ENCODE measurements at regions not wholly inside any gene's neighbourhood (a gene's known extent, or its start where the extent isn't known, plus 50 kb on each side); places are given as distances from the start of the nearest gene placed in this dataset.
"Not testable (repeated sequence)": the region's sequence is repeated elsewhere in the genome, so short reads cannot be mapped to it uniquely, and the experiment has no call there.

DNA sequence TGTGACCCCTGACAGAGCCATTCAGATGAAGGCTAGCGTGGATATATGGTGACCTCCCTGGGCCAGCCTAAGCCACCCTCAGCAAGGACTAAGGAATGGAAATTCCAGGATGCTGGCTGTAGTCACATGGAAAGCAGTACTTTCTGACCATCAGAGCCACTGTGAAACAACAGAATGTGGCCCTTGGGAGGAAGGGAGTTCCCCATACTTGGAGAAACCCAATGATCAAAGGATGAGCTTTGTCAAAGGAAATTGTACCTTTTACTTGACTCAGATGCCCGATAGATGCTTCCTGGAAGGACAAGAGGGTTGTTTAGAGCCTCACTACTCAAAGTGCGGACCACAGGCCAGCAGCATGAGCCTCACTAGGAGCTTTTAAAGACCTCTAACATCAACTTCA is 484.5 kb upstream of the PROK2 start:
- DNase-seq = no peak

DNA sequence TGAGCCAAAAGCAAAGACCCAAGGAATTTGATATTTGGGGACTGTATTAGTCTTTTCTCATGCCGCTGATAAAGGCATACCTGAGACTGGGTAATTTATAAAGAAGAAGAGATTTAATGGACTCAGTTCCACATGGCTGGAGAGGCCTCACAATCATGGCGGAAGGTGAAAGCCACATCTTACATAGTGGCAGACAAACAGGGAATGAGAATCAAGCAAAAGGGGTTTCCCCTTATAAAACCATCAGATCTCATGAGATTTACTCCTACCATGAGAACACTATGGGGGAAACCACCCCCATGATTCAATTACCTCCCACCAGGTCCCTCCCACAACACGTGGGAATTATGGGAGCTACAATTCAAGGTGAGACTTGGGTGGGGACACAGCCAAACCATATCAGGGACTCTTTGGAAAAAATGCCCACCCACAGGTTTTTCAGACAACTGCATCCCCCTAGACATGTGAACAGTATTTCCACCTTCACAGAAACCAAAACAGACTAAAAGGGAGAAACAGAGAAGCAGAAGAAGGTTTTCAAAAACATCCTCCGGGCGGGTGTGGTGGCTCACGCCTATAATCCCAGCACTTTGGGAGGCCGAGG is 482.1 kb upstream of the PROK2 start:
- DNase-seq = not testable (repeated sequence)

- no peak for DNase-seq
These were observed 481.0 kb upstream of the PROK2 start for GRCh38 chr3:72266016-72266370.

DNA sequence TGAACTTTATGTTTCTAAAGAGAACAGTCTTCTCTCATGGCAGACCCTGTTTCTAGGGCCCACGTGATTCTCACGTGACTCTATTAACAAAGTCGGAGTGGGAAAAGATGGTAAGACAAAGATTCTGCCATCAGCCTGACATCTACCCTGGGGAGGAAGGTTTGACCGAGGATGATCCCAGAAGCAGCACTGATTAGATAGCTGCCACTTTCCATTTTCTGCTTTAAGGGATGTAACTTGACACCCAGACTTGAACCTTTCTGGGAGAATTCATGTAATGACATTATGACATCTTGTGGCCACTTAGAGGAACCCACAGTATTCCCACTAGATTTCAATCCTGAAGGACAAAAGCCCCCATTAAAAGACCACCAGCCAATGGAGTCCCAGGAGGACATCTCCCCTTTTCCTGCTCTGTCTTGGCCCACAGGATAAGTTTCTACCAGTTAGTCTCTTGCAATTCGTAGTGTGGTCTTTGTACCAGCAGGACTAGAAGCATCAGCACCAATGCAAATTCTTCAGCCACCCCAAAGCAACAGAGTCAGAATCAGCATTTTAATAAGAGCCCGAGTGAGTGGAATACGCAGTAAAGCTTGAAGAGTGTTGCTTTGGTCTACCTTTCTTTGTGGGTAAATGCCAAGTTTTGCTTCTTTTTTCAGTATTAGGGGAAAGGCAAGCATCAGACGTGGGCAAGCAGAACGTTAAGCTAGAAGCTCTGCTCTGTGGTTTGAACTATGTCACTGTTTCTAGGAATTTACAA is 480.5 kb upstream of the PROK2 start:
- DNase-seq = no peak

GRCh38 chr3:72263223-72263990 is 478.5 kb upstream of the PROK2 start:
- DNase-seq = no peak

DNA sequence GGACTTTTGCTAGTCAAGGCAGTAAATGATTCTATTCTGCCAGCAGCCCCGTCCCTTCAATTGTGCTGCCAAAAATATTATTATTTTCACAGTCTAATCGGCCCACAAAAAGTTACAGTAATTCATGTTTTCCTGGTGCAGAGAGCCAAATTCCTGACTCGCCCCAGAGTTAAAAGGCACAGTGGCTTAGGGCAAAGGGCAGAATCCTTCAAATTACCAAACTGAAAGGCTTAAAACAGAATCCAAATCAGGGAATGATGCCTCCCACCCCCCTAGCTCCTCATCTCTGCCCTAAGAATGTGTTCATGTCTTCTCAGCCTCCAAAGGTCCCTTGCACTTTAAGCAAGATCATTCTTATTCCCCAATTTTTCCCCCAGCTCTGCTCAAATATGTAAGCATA is 477.8 kb upstream of the PROK2 start:
- DNase-seq = no peak

DNA sequence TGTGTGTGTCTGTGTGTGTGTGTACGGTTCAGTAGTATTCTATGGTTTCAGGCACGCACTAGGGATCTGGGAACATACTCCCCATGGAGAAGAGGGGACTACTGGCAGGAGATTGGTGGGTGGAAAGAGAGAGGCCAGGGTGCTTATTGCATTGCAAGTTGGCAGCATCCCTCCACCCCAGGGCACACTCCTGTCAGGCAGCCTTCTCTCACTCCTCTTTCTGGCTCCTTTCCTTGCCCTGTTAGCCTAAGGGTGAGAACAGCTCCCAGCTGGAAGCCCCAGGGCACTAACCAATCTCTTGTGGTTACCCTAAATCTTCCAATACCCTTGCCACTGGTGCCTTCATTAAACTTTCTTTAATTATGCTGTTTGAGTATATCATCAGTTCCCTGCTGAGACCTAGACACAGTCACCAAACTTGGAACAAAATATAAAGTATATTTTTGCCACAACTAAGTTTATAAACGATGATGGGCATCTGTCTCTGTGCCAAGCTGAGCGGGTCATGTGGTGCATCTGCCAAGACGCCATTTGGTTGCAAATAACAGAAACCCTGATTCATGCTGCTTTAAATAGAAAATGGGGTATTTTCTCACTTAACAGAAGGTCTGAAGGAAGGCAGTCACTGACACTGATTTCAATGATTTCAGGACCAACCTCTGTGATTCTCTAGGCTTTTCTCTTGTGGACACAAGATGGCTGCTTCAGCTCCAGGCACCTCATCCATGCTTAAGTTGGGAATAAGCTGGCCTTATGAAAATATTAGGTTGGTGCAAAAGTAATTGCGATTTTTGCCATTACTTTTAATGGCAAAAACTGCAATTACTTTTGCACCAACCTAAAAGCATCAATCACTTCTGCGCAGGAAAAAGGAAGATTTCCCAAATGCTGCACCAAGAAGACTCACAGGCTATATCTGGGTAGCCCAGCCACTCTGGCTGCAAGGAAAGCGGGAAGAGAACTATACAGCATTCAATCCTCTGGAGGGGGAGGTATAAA is 476.9 kb upstream of the PROK2 start:
- DNase-seq = no peak

DNA sequence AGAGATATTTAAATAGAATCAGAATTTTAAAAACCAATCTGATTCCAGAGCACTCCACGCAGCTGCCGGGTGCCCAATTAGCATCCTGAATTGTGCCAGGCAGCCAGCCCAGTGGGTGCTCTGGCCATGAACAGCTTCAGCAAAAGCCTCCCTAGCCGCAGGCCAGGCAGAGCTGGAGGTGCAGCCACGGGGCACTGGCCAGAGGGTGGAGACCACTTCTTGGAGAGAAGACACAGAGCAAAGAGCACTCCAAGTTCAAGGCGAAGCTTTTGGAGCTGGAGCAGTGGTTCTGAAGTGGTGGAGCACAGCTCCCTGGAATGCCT is 475.6 kb upstream of the PROK2 start:
- no peak for DNase-seq

DNA sequence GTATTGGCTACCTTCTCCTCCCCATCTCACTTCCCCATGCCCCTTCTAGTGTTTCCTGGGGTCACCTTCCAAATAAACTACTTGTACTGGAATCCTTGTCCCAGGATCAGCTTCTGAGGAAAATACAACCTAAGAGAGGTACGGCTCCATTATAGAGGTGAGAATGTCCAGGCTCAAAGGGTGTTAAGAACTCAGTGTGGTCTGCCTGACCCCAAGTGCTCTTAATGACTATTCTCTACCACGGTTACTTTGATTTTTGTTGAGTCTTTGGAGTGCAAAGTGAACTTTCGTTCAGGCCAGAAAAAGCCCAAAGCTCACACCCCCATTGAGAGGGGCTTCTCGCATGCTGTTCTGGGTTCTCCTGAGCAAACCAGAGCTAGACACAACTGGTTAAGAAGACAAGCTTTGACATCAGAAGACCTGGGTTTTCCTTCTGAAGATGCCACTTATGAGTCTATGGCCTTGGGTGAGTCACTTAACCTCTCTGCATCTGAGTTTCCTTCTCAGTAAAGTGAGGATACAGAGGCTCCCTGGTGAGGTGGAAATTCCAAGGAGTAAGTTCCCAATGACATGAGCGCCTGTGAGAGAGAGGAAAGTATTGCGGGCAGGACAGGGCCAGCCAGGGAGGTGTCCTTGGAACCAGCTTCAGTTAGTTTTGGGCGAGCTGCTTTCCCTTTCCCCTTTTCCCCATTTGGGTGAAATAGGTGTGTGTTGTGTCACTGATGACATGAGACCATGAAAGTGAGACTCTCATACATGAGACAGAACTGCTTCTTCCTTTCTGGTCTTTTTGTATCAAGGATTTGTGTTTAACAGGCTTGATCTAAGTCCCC is 475.0 kb upstream of the PROK2 start:
- no peak for DNase-seq

- no peak for DNase-seq
These were observed 473.6 kb upstream of the PROK2 start for GRCh38 chr3:72258361-72259141.

GRCh38 chr3:72257738-72258137 is 472.8 kb upstream of the PROK2 start:
- no peak for DNase-seq

GRCh38 chr3:72257203-72257602 is 472.3 kb upstream of the PROK2 start:
- DNase-seq = no peak

- no peak for DNase-seq
These were observed 471.8 kb upstream of the PROK2 start for GRCh38 chr3:72256716-72257115.

GRCh38 chr3:72255791-72256559 is 471.0 kb upstream of the PROK2 start:
- no peak for DNase-seq

DNA sequence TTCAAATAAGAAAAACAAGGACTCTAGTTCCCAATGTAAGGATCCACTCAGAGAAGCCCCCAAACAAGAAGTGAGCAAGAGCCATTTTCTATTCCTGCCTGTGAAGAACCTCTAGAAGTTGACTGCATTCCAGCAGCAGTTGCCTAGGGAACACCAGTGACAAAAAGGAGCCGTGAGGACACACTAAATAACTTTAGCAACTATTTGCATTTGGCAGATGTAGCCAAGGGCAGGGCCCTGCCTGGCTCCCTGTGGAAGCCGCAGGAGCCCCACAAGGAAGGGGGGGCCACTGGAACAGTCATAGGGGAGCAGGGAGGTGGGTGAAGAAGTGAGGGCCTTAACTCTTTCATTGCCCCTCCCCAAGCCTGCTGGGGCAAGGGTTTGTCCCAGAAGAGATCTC is 470.2 kb upstream of the PROK2 start:
- DNase-seq = no peak

DNA sequence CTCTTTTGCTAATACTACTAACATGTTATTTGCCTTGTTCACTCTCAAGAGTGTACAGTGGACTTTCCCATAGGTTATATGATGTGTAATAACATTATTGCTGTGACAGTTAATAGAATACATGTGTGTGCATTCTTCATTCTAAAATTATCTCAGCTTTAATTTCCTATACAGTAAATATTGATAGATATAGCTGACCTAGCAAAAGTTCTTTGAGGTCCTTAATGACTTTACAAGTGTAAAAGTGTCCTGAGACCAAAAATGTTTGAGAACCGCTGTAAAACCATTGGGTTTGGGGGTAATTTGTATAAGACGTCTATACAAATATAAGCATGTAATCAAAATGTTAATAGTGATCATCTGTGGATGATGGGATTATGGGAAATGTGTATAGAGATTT is 469.5 kb upstream of the PROK2 start:
- DNase-seq = no peak

DNA sequence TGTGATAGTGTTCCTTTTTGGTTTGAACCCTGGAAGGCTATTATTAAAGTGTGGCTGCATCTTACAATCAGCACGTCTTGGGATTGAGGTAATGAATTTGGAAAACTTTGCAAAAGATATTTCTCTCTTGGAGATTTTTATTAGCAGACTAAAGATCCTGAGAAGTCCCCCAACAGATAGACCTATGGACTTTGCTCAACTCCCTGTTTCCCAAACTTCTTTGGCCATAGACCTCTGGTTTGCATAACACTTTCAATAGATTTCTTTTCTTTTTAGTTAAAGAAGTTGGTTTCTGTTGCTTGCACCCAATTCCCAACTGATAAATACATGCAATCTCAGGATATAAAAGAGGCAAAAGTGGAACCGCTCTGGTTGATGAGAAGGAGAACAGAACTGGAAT is 465.8 kb upstream of the PROK2 start:
- DNase-seq = no peak

DNA sequence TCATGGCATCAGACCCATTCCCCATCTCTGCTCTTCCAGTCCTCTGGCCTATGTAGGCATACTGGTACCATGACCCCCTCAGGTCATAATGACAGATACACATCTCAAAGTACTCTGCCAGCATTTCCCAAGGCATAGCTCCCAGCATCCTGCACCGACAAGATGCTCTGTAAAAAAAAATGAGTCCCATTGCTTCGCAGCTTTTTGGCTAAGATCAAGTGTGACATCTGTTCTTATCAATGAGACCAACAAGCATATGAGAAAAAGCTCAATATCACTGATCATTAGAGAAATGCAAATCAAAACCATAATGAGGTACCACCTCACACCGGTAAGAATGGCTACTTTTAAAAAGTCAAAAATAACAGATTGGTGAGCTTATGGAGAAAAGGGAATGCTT is 463.9 kb upstream of the PROK2 start:
- no peak for DNase-seq

- no peak for DNase-seq
These were observed 463.4 kb upstream of the PROK2 start for GRCh38 chr3:72248389-72248761.

DNA sequence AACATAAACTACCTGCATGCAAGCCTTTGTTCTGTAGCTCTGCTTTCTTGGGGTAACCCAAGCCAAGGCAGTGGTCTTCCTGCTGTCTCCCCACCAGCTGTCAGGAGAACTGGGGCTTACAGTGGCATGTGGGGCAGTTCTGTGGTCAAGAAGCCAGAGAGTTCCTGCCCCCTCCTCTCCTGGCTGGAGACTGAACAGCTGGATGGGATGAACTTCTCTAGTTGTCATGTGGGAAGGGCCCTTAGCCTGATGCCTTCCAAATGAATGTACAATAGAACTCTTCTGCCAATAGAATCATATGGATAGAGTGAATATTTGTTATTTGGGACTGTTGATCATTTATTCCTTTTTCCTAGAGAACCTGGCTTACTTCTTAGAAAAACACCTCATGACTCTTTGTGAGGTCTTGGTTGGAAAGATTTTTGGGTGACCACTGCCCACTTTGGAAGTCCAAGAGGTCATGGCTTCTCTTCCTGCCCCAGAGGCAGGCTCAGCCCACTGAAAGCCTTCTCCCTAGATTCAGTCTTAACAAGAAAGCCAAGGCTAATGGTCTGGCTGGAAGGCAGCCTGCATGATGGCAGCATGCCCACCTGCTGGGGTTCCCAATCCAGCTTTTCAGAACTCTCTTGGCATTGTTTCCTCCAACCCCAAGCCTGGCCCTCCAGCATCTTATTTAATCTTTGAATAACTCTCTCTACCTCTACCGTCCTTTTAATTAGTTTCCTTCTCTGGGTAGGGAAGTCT is 462.9 kb upstream of the PROK2 start:
- DNase-seq = no peak
